H1 (cell line): ENCODE measurements at regions not wholly inside any gene's neighbourhood (a gene's known extent, or its start where the extent isn't known, plus 50 kb on each side); places are given as distances from the start of the nearest gene placed in this dataset.

Experiments used
- CTCF ChIA-PET: fragments of 300-600 bp; sonication (Branson Sonifier 250); formaldehyde crosslinking; loops from one replicate; lab custom pipeline; 2021; ENCODE audit not compliant: partially characterized antibody; lab: Charles Lee
- POLR2A ChIA-PET: fragments of 300-600 bp; sonication (Branson Sonifier 250); formaldehyde crosslinking; loops from one replicate; lab custom pipeline; 2021; ENCODE audit warnings: inconsistent platforms; ENCODE audit not compliant: partially characterized antibody; lab: Charles Lee
- DNase-seq, 2 experiments: peaks; one replicate each; pipeline versions ENCODE4 v3.0.0 to v3.0.0-alpha.2; 2010 to 2022; ENCODE audit warnings: low spot score in 2 of 2, low read depth in 1 of 2, mixed read lengths in 1 of 2
- FAIRE-seq: peaks from 2 replicates; lab custom pipeline; 2011; peaks lifted over from hg19 to GRCh38; lab: Jason Lieb, UNC
- H2AFZ ChIP-seq: 2 replicates; pipeline ENCODE4 v1.8.1; 2012; ENCODE audit warnings: low read length, inconsistent platforms
- H2AK5ac ChIP-seq: 2 replicates; pipeline ENCODE4 v1.6.1; 2013; ENCODE audit warnings: low read depth, low read length
- H2BK120ac ChIP-seq: replicated peaks from 2 replicates; pipeline ENCODE3; 2013; ENCODE audit warnings: low read depth, low read length, inconsistent platforms
- H2BK12ac ChIP-seq: 2 replicates; pipeline ENCODE4 v1.6.1; 2013; ENCODE audit warnings: low read depth, low read length
- H2BK15ac ChIP-seq: 2 replicates; pipeline ENCODE4 v1.6.1; 2013; ENCODE audit warnings: low read length
- H2BK20ac ChIP-seq: 2 replicates; pipeline ENCODE4 v1.6.1; 2013; ENCODE audit warnings: low read length
- H2BK5ac ChIP-seq: 2 replicates; pipeline ENCODE4 v1.6.1; 2013; ENCODE audit warnings: low read depth, low read length
- H3K14ac ChIP-seq: 2 replicates; pipeline ENCODE4 v1.6.1; 2013; ENCODE audit warnings: inconsistent platforms; ENCODE audit not compliant: insufficient read length
- H3K18ac ChIP-seq: 2 replicates; pipeline ENCODE4 v1.6.1; 2013; ENCODE audit warnings: low read length; ENCODE audit errors: extremely low read depth
- H3K23ac ChIP-seq: 2 replicates; pipeline ENCODE4 v1.6.1; 2013; ENCODE audit warnings: inconsistent platforms; ENCODE audit not compliant: insufficient read length
- H3K23me2 ChIP-seq: 2 replicates; pipeline ENCODE4 v1.6.1; 2013; ENCODE audit warnings: low read depth, low read length
- H3K27ac ChIP-seq: 2 replicates; pipeline ENCODE4 v1.6.1; 2011; ENCODE audit warnings: low read depth, low read length, inconsistent platforms
- H3K27me3 ChIP-seq, 4 experiments: replicated peaks in 1 of 4; 1 replicate in 1 of 4; 2 replicates in 3 of 4; pipeline versions ENCODE4 v1.6.1 to v1.8.1; 2011 to 2013; ENCODE audit warnings: low read length in 3 of 4, mild to moderate bottlenecking in 3 of 4, inconsistent platforms in 2 of 4, mixed read lengths in 2 of 4, moderate library complexity in 1 of 4; ENCODE audit not compliant: control insufficient read depth in 3 of 4, insufficient read depth in 3 of 4; ENCODE audit errors: extremely low read depth in 1 of 4
- H3K36me3 ChIP-seq, 4 experiments: 2 replicates each; pipeline versions ENCODE4 v1.6.1 to v1.8.1; 2011 to 2013; ENCODE audit warnings: mild to moderate bottlenecking in 4 of 4, low read length in 3 of 4, moderate library complexity in 2 of 4, control low read depth in 1 of 4, inconsistent platforms in 1 of 4; ENCODE audit not compliant: insufficient read depth in 4 of 4, control insufficient read depth in 2 of 4
- H3K4ac ChIP-seq: replicated peaks from 2 replicates; pipeline ENCODE3; 2013; ENCODE audit warnings: low read length, low read depth, mixed read lengths, inconsistent platforms; ENCODE audit not compliant: insufficient read length
- H3K4me1 ChIP-seq, 4 experiments: replicated peaks in 1 of 4; 1 replicate in 1 of 4; 2 replicates in 3 of 4; pipeline versions ENCODE4 v1.6.1 to v1.8.1; 2011 to 2013; ENCODE audit warnings: low read length in 3 of 4, inconsistent platforms in 2 of 4, mixed read lengths in 1 of 4; ENCODE audit not compliant: insufficient read depth in 4 of 4, control insufficient read depth in 3 of 4
- H3K4me2 ChIP-seq, 2 experiments: 2 replicates each; pipeline versions ENCODE4 v1.6.1 to v1.8.1; 2011 to 2013; ENCODE audit warnings: low read depth in 2 of 2, low read length in 2 of 2, control low read depth in 1 of 2, inconsistent platforms in 1 of 2, mild to moderate bottlenecking in 1 of 2; ENCODE audit not compliant: insufficient read depth in 1 of 2
- H3K4me3 ChIP-seq, 4 experiments: fragments of 200-600, 300-600 bp in 1 of 4; sonication (generic), shearing (Covaris generic), sonication (Bioruptor Twin) in 1 of 4; 2 replicates each; pipeline versions ENCODE4 v1.5.1 to v1.8.1; 2011 to 2016; ENCODE audit warnings: low read length in 4 of 4, low read depth in 3 of 4, control low read depth in 2 of 4, inconsistent platforms in 2 of 4, mild to moderate bottlenecking in 2 of 4, mixed read lengths in 1 of 4, moderate library complexity in 1 of 4; ENCODE audit not compliant: insufficient read depth in 2 of 4; ENCODE audit errors: extremely low read depth in 1 of 4
- H3K56ac ChIP-seq: replicated peaks from 2 replicates; pipeline ENCODE3; 2013; ENCODE audit warnings: low read depth, mild to moderate bottlenecking, mixed read lengths, low read length, inconsistent platforms; ENCODE audit not compliant: insufficient read length
- H3K79me1 ChIP-seq: 2 replicates; pipeline ENCODE4 v1.6.1; 2013; ENCODE audit warnings: low read depth, low read length, control low read depth
- H3K79me2 ChIP-seq, 2 experiments: 2 replicates each; pipeline versions ENCODE4 v1.6.1 to v1.8.1; 2012 to 2013; ENCODE audit warnings: low read length in 2 of 2, mild to moderate bottlenecking in 2 of 2, inconsistent platforms in 1 of 2; ENCODE audit not compliant: insufficient read depth in 2 of 2, control insufficient read depth in 1 of 2
- H3K9ac ChIP-seq, 4 experiments: replicated peaks in 1 of 4; 1 replicate in 1 of 4; 2 replicates in 3 of 4; pipeline versions ENCODE4 v1.6.1 to v1.8.1; 2011 to 2013; ENCODE audit warnings: low read depth in 3 of 4, low read length in 3 of 4, control low read depth in 2 of 4, mild to moderate bottlenecking in 2 of 4, moderate library complexity in 2 of 4, inconsistent platforms in 1 of 4; ENCODE audit errors: extremely low read depth in 1 of 4
- H3K9me3 ChIP-seq, 2 experiments: 2 replicates each; pipeline versions ENCODE4 v1.6.1 to v1.8.1; 2012 to 2013; ENCODE audit warnings: mild to moderate bottlenecking in 2 of 2, moderate library complexity in 2 of 2, control low read depth in 1 of 2, inconsistent platforms in 1 of 2, low read depth in 1 of 2, low read length in 1 of 2, mixed read lengths in 1 of 2; ENCODE audit not compliant: insufficient read depth in 2 of 2
- H4K20me1 ChIP-seq, 2 experiments: replicated peaks in 1 of 2; 2 replicates each; pipeline versions ENCODE3 to v1.8.1; 2011 to 2013; ENCODE audit warnings: inconsistent platforms in 2 of 2, low read length in 2 of 2, mild to moderate bottlenecking in 1 of 2; ENCODE audit not compliant: insufficient read depth in 2 of 2, control insufficient read depth in 1 of 2
- H4K5ac ChIP-seq: 2 replicates; pipeline ENCODE4 v1.6.1; 2013; ENCODE audit warnings: low read length, low read depth, mixed read lengths, inconsistent platforms; ENCODE audit not compliant: insufficient read length
- H4K8ac ChIP-seq: 2 replicates; pipeline ENCODE4 v1.8.0; 2013; ENCODE audit warnings: mild to moderate bottlenecking, moderate library complexity, low read length, inconsistent platforms; ENCODE audit not compliant: insufficient read depth; ENCODE audit errors: extremely low read depth
- H4K91ac ChIP-seq: replicated peaks from 2 replicates; pipeline ENCODE3; 2013; ENCODE audit warnings: low read length, mixed read lengths, inconsistent platforms; ENCODE audit not compliant: insufficient read length
- BRCA1 ChIP-seq: IDR thresholded peaks from 2 replicates; pipeline ENCODE4 v1.6.1; 2012; ENCODE audit warnings: low read depth, low read length, improper control_type of control experiment
- CBX5 ChIP-seq: fragments of 300-800, 300-1000 bp; sonication (generic); IDR thresholded peaks from 2 replicates; pipeline ENCODE4 v1.7.1; 2016; ENCODE audit warnings: antibody characterized with exemption, low read length, low read depth
- CBX8 ChIP-seq: fragments of 300-800, 300-1000 bp; sonication (generic); IDR thresholded peaks from 2 replicates; pipeline ENCODE4 v1.7.1; 2016; ENCODE audit warnings: low read depth, low read length, borderline replicate concordance
- EGR1 ChIP-seq: IDR thresholded peaks from 2 replicates; pipeline ENCODE4 v1.6.1; 2011; ENCODE audit warnings: low read depth, low read length, borderline replicate concordance
- EZH2 ChIP-seq: fragments of 200-600 bp; sonication (generic); IDR thresholded peaks from 2 replicates; pipeline ENCODE4 v1.7.1; 2012; ENCODE audit warnings: low read depth, mild to moderate bottlenecking, moderate library complexity, low read length, inconsistent platforms; ENCODE audit not compliant: severe bottlenecking
- HDAC2 ChIP-seq, 2 experiments: fragments of 300-600 bp in 1 of 2; sonication (generic) in 1 of 2; IDR thresholded peaks; 2 replicates each; pipeline ENCODE4 v1.6.1; 2011 to 2012; ENCODE audit warnings: low read depth in 2 of 2, low read length in 2 of 2, mild to moderate bottlenecking in 2 of 2, moderate library complexity in 2 of 2, borderline replicate concordance in 1 of 2, inconsistent platforms in 1 of 2
- JUND ChIP-seq: IDR thresholded peaks from 2 replicates; pipeline ENCODE4 v1.6.1; 2011; ENCODE audit warnings: mild to moderate bottlenecking, improper control_type of control experiment, low read length
- MAX ChIP-seq: IDR thresholded peaks from 2 replicates; pipeline ENCODE4 v1.6.1; 2012; ENCODE audit warnings: inconsistent platforms
- RAD21 ChIP-seq, 2 experiments: IDR thresholded peaks in 1 of 2; conservative IDR thresholded peaks in 1 of 2; 2 replicates each; pipeline ENCODE4 v1.6.1; 2011; ENCODE audit warnings: low read depth in 2 of 2, low read length in 2 of 2, improper control_type of control experiment in 1 of 2, inconsistent platforms in 1 of 2, mild to moderate bottlenecking in 1 of 2, moderate library complexity in 1 of 2
- SAP30 ChIP-seq: fragments of 300-600 bp; sonication (generic); IDR thresholded peaks from 2 replicates; pipeline ENCODE4 v1.7.1; 2012; ENCODE audit warnings: low read length, moderate library complexity, mild to moderate bottlenecking, inconsistent platforms; ENCODE audit not compliant: insufficient read depth, insufficient replicate concordance
- TBP ChIP-seq: IDR thresholded peaks from 2 replicates; pipeline ENCODE4 v1.6.1; 2011; ENCODE audit warnings: low read depth, low read length, improper control_type of control experiment
- ZNF274 ChIP-seq: IDR thresholded peaks from 2 replicates; pipeline ENCODE4 v1.7.0; 2012; ENCODE audit warnings: low read length, borderline replicate concordance; ENCODE audit errors: extremely low read depth
- WGBS, 2 experiments: shearing (Covaris generic) in 1 of 2; methylation state at CpG; one replicate each; pipeline versions ENCODE4 v1.1.6 to v1.1.7; 2013 to 2015; ENCODE audit warnings: low lambda C conversion rate in 2 of 2, mixed read lengths in 2 of 2, inconsistent platforms in 1 of 2, low coverage in 1 of 2, missing lambda C conversion rate in 1 of 2; ENCODE audit not compliant: insufficient replicate concordance in 2 of 2, insufficient coverage in 1 of 2, insufficient read length in 1 of 2; ENCODE audit errors: extremely low coverage in 1 of 2, missing lambda C conversion rate in 1 of 2; 5-methylcytosine and 5-hydroxymethylcytosine counted together

- ChIA-PET CTCF (no interaction called here), POLR2A (no interaction called here)
- Histone ChIP-seq H4K91ac (no peak overlapping the region), H2AFZ (no peak overlapping the region), H3K4me2 (no peak overlapping the region), H3K79me2 (no peaks in the 10 kb centered on the region), H3K14ac (no peak overlapping the region), H3K4me1 (peaks cover 0 to 7% (median 2%) of the 10 kb centered on the region in 4 experiments; a peak in 5 of 7 replicates), H4K5ac (no peak overlapping the region), H2BK120ac (no peak overlapping the region), H2BK5ac (no peak overlapping the region), H2BK15ac (no peak overlapping the region), H3K79me1 (no peaks in the 10 kb centered on the region), H4K8ac (no peak overlapping the region), H2AK5ac (no peak overlapping the region), H3K23me2 (no peaks in the 10 kb centered on the region), H3K9ac (no peak overlapping the region), H3K27ac (no peak overlapping the region), H3K27me3 (no peaks in the 10 kb centered on the region), H4K20me1 (no peaks in the 10 kb centered on the region), H3K36me3 (no peaks in the 10 kb centered on the region), H2BK20ac (no peak overlapping the region), H2BK12ac (no peak overlapping the region), H3K56ac (no peak overlapping the region), H3K18ac (no peak overlapping the region), H3K4me3 (no peak overlapping the region), H3K4ac (no peak overlapping the region), H3K9me3 (no peaks in the 10 kb centered on the region), H3K23ac (no peak overlapping the region)
- WGBS, 2 experiments, result 95% methylated on average over 1 of the region's 1 CpG; no CpG with 5 or more reads in 1 of the 2 experiments
- DNase-seq, result no peak
- FAIRE-seq, result no peak
- TF ChIP-seq RAD21 (IDR thresholded peaks at IDR 0.05 in 1 of 2, conservative IDR thresholded peaks at IDR 0.05 in 1 of 2; ENCODE audit: low read depth in 2 of 2, low read length in 2 of 2), result no peak
- no peak for TF ChIP-seq SAP30
- no peak for TF ChIP-seq MAX
- TF ChIP-seq CBX5, result no peak
- no peak for TF ChIP-seq EZH2
- TF ChIP-seq CBX8, result no peak
- TF ChIP-seq HDAC2 (IDR thresholded peaks at IDR 0.05; ENCODE audit: borderline replicate concordance in 1 of 2, low read depth in 2 of 2, low read length in 2 of 2), result no peak
- TF ChIP-seq BRCA1, result no peak
- no peak for TF ChIP-seq EGR1
- no peak for TF ChIP-seq TBP
- TF ChIP-seq ZNF274, result no peak
- TF ChIP-seq JUND, result no peak
Measured at GRCh38 chr6:126959765-126960164, 158.7 kb upstream of the RSPO3 start.
